ENCODE measurements at regions not wholly inside any gene's neighbourhood (a gene's known extent, or its start where the extent isn't known, plus 50 kb on each side); places are given as distances from the start of the nearest gene placed in this dataset.

GRCh38 chr11:4197112-4197511 lies 102.5 kb downstream of the RRM1 start:
- no peak for DNase-seq (ENCODE audit: low read depth)
- no peak for TF ChIP-seq CTCF (IDR thresholded peaks at IDR 0.05; ENCODE audit: insufficient read depth, low read length)
- H3K4me3 ChIP-seq (ENCODE audit: low read depth, low read length): no peak overlapping the region

GRCh38 chr11:4195909-4196308 lies 101.3 kb downstream of the RRM1 start:
- no peak overlapping the region for H3K4me3 ChIP-seq (ENCODE audit: low read depth, low read length)
- TF ChIP-seq CTCF (IDR thresholded peaks at IDR 0.05; ENCODE audit: insufficient read depth, low read length): no peak
- no peak for DNase-seq (ENCODE audit: low read depth)

GRCh38 chr11:4194889-4195288 lies 100.3 kb downstream of the RRM1 start:
- DNase-seq (ENCODE audit: low read depth): no peak
- TF ChIP-seq CTCF (IDR thresholded peaks at IDR 0.05; ENCODE audit: insufficient read depth, low read length): no peak
- H3K4me3 ChIP-seq (ENCODE audit: low read depth, low read length): no peak overlapping the region

- DNase-seq (ENCODE audit: low read depth): no peak
- no peak overlapping the region for H3K4me3 ChIP-seq (ENCODE audit: low read depth, low read length)
- no peak for TF ChIP-seq CTCF (IDR thresholded peaks at IDR 0.05; ENCODE audit: insufficient read depth, low read length)
Observed at GRCh38 chr11:4191031-4191571, 96.5 kb downstream of the RRM1 start.

- no peak for DNase-seq (ENCODE audit: low read depth)
- no peak for TF ChIP-seq CTCF (IDR thresholded peaks at IDR 0.05; ENCODE audit: insufficient read depth, low read length)
- no peak overlapping the region for H3K4me3 ChIP-seq (ENCODE audit: low read depth, low read length)
Observed at GRCh38 chr11:4190519-4190918, 95.9 kb downstream of the RRM1 start.

- TF ChIP-seq CTCF (IDR thresholded peaks at IDR 0.05; ENCODE audit: insufficient read depth, low read length): no peak
- H3K4me3 ChIP-seq (ENCODE audit: low read depth, low read length): no peak overlapping the region
- DNase-seq (ENCODE audit: low read depth): no peak
Observed at GRCh38 chr11:4190098-4190497, 95.5 kb downstream of the RRM1 start.

All from fibroblast of the aortic adventitia (primary cell).